Ascending aorta (tissue), 2 donors: ENCODE measurements at regions not wholly inside any gene's neighbourhood (a gene's known extent, or its start where the extent isn't known, plus 50 kb on each side); places are given as distances from the start of the nearest gene placed in this dataset.

Source experiments
- DNase-seq, 2 donors: peaks; one replicate each; pipeline ENCODE4 v3.0.0-alpha.2; 2019; ENCODE audit warnings: low spot score in 2 of 2
- H3K27ac ChIP-seq, 2 donors: fragments of 200-600 bp; sonication (generic); one replicate each; pipeline ENCODE4 v1.5.1; 2016 to 2017; ENCODE audit warnings: mild to moderate bottlenecking in 1 of 2
- H3K27me3 ChIP-seq: fragments of 200-600 bp; sonication (generic); one replicate; pipeline ENCODE4 v1.5.1; 2017
- H3K36me3 ChIP-seq, 2 donors: fragments of 200-600 bp; sonication (generic); one replicate each; pipeline ENCODE4 v1.5.1; 2016
- H3K4me1 ChIP-seq, 2 donors: fragments of 200-600 bp; sonication (generic); one replicate each; pipeline ENCODE4 v1.5.1; 2016 to 2017; ENCODE audit warnings: mild to moderate bottlenecking in 1 of 2
- H3K4me3 ChIP-seq, 2 donors: fragments of 200-600 bp; sonication (generic); one replicate each; pipeline ENCODE4 v1.5.1; 2016 to 2017; ENCODE audit warnings: mild to moderate bottlenecking in 1 of 2
- H3K9me3 ChIP-seq, 2 donors: fragments of 200-600 bp; sonication (generic); one replicate each; pipeline ENCODE4 v1.5.1; 2016
- intact Hi-C: fragments of 100-400 bp; cut with DNase I; formaldehyde crosslinking; loops from one replicate; pipeline ENCODE4 v1.15.1; 2023
- TF ChIP-seq, protein P1 (sequence below), 3 experiments: fragments of 200-600 bp in 2 of 3; fragments of 450-650 bp in 1 of 3; sonication (generic) in 2 of 3; IDR thresholded peaks; one replicate each; pipeline ENCODE4 v1.5.1; 2016 to 2019; ENCODE audit warnings: antibody characterized with exemption in 3 of 3, mild to moderate bottlenecking in 1 of 3, moderate library complexity in 1 of 3

DNA sequence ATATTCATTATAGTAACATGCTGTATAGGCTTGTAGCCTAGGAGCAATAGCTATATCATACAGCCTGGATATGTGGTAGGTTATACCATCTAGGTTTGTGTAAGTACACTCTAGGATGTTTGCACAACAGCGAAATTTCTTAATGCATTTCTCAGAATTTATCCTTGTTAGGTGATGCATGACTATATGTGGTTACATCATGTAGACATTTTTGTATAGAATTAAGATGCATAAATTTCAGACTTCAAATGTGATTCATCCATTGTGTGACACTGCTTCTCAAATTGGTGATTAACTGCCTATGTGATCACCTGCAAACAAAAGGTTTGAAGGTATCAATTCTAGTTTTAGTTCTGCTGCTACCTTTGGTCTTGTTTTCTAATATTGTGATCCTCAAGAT lies 1787.0 kb upstream of the PIK3C3 start:
- Histone ChIP-seq H3K4me1 (no peaks in the 10 kb centered on the region), H3K9me3 (no peaks in the 10 kb centered on the region), H3K4me3 (no peak overlapping the region), H3K27me3 (no peaks in the 10 kb centered on the region), H3K36me3 (no peaks in the 10 kb centered on the region), H3K27ac (no peak overlapping the region)
- intact Hi-C loops, result no loop called here
- DNase-seq, result no peak
- TF ChIP-seq, protein P1, sequence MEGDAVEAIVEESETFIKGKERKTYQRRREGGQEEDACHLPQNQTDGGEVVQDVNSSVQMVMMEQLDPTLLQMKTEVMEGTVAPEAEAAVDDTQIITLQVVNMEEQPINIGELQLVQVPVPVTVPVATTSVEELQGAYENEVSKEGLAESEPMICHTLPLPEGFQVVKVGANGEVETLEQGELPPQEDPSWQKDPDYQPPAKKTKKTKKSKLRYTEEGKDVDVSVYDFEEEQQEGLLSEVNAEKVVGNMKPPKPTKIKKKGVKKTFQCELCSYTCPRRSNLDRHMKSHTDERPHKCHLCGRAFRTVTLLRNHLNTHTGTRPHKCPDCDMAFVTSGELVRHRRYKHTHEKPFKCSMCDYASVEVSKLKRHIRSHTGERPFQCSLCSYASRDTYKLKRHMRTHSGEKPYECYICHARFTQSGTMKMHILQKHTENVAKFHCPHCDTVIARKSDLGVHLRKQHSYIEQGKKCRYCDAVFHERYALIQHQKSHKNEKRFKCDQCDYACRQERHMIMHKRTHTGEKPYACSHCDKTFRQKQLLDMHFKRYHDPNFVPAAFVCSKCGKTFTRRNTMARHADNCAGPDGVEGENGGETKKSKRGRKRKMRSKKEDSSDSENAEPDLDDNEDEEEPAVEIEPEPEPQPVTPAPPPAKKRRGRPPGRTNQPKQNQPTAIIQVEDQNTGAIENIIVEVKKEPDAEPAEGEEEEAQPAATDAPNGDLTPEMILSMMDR (IDR thresholded peaks at IDR 0.05), result no peak

DNA sequence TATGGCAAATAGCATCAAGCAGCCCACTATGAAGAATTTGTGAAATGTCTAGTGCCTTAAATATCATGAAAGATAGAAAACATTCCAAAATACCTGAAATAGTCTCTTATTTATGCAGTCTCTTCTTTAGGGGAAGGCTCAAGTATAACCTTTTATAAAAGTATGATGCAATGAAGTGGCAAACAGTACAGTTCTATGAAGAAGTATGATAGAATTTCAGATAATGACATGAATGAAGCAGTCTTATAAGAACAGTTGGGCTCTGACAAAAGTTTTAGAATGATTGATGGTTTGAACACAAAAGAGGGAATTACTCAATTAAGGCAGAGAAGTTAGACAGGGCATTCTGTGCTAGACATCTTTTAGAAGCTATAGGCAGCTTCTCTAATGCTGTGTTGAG lies 1791.8 kb upstream of the PIK3C3 start:
- Histone ChIP-seq H3K36me3 (no peaks in the 10 kb centered on the region), H3K9me3 (no peaks in the 10 kb centered on the region), H3K27ac (no peak overlapping the region), H3K27me3 (no peaks in the 10 kb centered on the region), H3K4me1 (no peaks in the 10 kb centered on the region), H3K4me3 (no peak overlapping the region)
- TF ChIP-seq, protein P1 (IDR thresholded peaks at IDR 0.05), result no peak
- DNase-seq, result no peak
- intact Hi-C loops, result no loop called here

DNA sequence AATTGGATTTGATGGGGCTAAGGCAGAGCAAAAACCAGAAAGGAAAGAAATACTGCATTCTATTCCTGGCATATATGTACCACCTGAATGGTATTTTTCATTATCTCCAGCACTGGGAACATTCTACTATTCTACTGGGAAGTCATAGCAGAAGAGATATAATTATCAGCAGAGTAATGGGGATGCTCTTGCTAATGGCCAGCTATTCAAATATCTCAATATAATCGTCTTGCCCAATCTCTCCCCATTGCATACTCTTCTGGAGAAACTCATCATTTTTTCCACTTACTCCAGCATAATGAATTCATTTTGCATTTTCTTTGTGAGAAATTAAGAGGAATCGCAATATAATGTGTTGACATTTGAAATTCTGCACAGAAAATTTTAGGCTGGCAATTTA lies 1794.7 kb upstream of the PIK3C3 start:
- TF ChIP-seq, protein P1 (IDR thresholded peaks at IDR 0.05), result no peak
- no peak overlapping the region for H3K27ac ChIP-seq
- intact Hi-C loops, result no loop called here

DNA sequence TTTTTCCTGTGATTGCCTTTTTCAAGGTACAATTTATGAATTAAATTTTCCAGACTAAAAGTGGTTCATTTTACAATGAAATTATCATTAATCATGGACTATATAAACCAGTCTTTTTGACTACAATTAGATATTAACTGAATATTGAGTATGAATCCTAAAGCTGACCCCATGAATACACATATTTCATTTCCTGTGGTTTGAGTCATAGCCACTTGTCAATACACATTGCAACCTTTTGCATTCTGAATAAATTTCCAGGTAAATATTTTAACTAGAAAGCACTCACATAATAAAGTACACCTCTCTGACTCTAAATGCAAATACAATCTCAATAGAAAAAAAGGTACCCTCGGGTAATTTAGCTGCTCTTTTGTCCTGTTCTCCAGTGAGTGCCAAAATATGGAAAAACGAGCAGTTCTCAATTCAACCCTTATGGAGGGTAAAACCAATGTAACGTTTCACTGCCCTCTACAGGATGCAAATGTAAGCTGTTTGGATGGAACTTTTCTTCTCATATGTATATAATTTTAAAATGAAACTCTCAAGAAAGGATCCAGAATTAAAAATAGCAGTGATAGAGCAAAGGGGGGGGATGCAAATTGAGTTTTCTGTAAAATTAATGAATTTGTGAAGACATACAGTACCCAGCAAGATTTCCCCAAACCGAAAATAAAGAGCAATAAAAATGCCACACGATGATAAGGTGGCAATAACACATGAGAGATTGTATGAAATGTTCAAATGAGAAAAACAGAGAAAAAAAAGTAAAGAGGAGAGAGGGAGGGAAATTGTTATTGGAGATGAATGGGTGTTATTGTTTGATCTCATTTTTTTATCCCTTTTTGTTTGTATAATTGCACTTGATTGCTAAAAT lies 1795.7 kb upstream of the PIK3C3 start:
- TF ChIP-seq, protein P1 (IDR thresholded peaks at IDR 0.05), result peak in 1 of 3 experiments; percentile 10
- no peaks in the 10 kb centered on the region for H3K27me3 ChIP-seq
- H3K27ac ChIP-seq, result no peak overlapping the region
- H3K36me3 ChIP-seq, result no peaks in the 10 kb centered on the region
- no peaks in the 10 kb centered on the region for H3K4me1 ChIP-seq
- intact Hi-C loops, result no loop called here
- DNase-seq, result no peak
- H3K4me3 ChIP-seq, result no peak overlapping the region
- H3K9me3 ChIP-seq, result no peaks in the 10 kb centered on the region

More for the DNA sequence above, 1794.7 kb upstream of the PIK3C3 start:
- Histone ChIP-seq H3K27me3 (no peaks in the 10 kb centered on the region), H3K4me1 (no peaks in the 10 kb centered on the region), H3K36me3 (no peaks in the 10 kb centered on the region), H3K4me3 (no peak overlapping the region), H3K9me3 (no peaks in the 10 kb centered on the region)
- no peak for DNase-seq

DNA sequence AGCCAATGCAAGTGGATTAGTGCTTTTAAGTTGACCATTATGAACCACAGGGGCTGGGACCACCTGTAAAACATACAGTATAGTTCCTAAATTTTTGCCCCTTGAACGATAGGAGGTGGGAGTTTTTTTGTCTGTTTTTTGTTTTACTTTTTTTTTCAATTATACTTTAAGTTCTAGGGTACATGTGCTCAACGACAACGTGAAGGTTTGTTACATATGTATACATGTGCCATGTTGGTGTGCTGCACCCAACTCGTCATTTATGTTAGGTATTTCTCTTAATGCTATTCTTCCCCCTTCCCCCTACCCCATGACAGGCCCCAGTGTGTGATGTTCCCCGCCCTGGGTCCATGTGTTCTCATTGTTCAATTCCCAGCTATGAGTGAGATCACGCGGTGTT lies 1797.9 kb upstream of the PIK3C3 start:
- TF ChIP-seq, protein P1 (IDR thresholded peaks at IDR 0.05), result no peak

More for the DNA sequence above, 1797.9 kb upstream of the PIK3C3 start:
- no peaks in the 10 kb centered on the region for H3K4me1 ChIP-seq
- no peaks in the 10 kb centered on the region for H3K27me3 ChIP-seq
- H3K4me3 ChIP-seq, result no peak overlapping the region
- H3K36me3 ChIP-seq, result no peaks in the 10 kb centered on the region
- intact Hi-C loops, result no loop called here
- DNase-seq, result no peak
- H3K27ac ChIP-seq, result no peak overlapping the region
- no peaks in the 10 kb centered on the region for H3K9me3 ChIP-seq
